OCI-LY7 (cell line): ENCODE measurements at regions not wholly inside any gene's neighbourhood (a gene's known extent, or its start where the extent isn't known, plus 50 kb on each side); places are given as distances from the start of the nearest gene placed in this dataset.

Source experiments
- BruUV-seq: library from RNA; stranded (reverse); fragments of 400-500 nt; replicated peaks from 2 replicates; lab custom pipeline; 2021; lab: Mats Ljungman, UMichigan
- CTCF ChIA-PET: fragments of 300-600 bp; sonication (Branson Sonifier 250); formaldehyde crosslinking; loops from one replicate; lab custom pipeline; 2022; ENCODE audit warnings: antibody characterized with exemption; ENCODE audit not compliant: unreplicated experiment; lab: Charles Lee
- POLR2A ChIA-PET: fragments of 300-600 bp; sonication (Branson Sonifier 250); formaldehyde crosslinking; loops from one replicate; lab custom pipeline; 2022; ENCODE audit warnings: antibody characterized with exemption; lab: Charles Lee
- DNase-seq: peaks from one replicate; pipeline ENCODE4 v3.0.0-alpha.2; 2015; ENCODE audit warnings: low spot score
- H2AFZ ChIP-seq: fragments of 200-600 bp; sonication (generic), shearing (Covaris generic); 2 replicates; pipeline ENCODE4 v1.6.1; 2014; ENCODE audit warnings: mild to moderate bottlenecking, antibody characterized with exemption, low read length, moderate library complexity
- H3K27ac ChIP-seq: fragments of 200-600 bp; sonication (generic); 2 replicates; pipeline ENCODE4 v1.5.1; 2014; ENCODE audit warnings: mixed run types, low read depth, mild to moderate bottlenecking, moderate library complexity, low read length, inconsistent platforms; ENCODE audit not compliant: poor library complexity, severe bottlenecking
- H3K36me3 ChIP-seq: fragments of 200-600 bp; sonication (generic); 2 replicates; pipeline ENCODE4 v1.6.1; 2014; ENCODE audit warnings: mild to moderate bottlenecking, antibody characterized with exemption, low read length, moderate library complexity, mixed read lengths; ENCODE audit not compliant: insufficient read depth
- H3K4me1 ChIP-seq: fragments of 200-600 bp; sonication (generic); 2 replicates; pipeline ENCODE4 v1.5.1; 2014; ENCODE audit warnings: mild to moderate bottlenecking, low read length; ENCODE audit not compliant: insufficient read depth, poor library complexity, severe bottlenecking
- H3K4me2 ChIP-seq: fragments of 200-600 bp; sonication (generic); 2 replicates; pipeline ENCODE4 v1.6.1; 2014; ENCODE audit warnings: mild to moderate bottlenecking, low read length
- H3K4me3 ChIP-seq: fragments of 200-600 bp; sonication (generic); 2 replicates; pipeline ENCODE4 v1.5.1; 2014; ENCODE audit warnings: mild to moderate bottlenecking, low read depth, low read length; ENCODE audit not compliant: poor library complexity, severe bottlenecking
- H3K79me2 ChIP-seq: fragments of 200-600 bp; sonication (generic); 2 replicates; pipeline ENCODE4 v1.6.1; 2016; ENCODE audit warnings: low read depth, mild to moderate bottlenecking, low read length, moderate library complexity, mixed read lengths; ENCODE audit not compliant: insufficient read depth
- H3K9me2 ChIP-seq: fragments of 200-600 bp; sonication (generic); 2 replicates; pipeline ENCODE4 v1.6.1; 2016; ENCODE audit warnings: mild to moderate bottlenecking, low read length, mixed read lengths; ENCODE audit not compliant: insufficient read depth
- H3K9me3 ChIP-seq: fragments of 200-600 bp; sonication (generic); 2 replicates; pipeline ENCODE4 v1.6.1; 2014; ENCODE audit warnings: mild to moderate bottlenecking, mixed run types, low read length, mixed read lengths
- H4K20me1 ChIP-seq: fragments of 200-600 bp; sonication (generic); 2 replicates; pipeline ENCODE4 v1.6.1; 2014; ENCODE audit warnings: mild to moderate bottlenecking, antibody characterized with exemption, low read length, moderate library complexity, mixed read lengths; ENCODE audit not compliant: insufficient read depth
- EZH2phosphoT487 ChIP-seq: fragments of 200-600 bp; sonication (generic); IDR thresholded peaks from 2 replicates; pipeline ENCODE4 v1.6.1; 2018; ENCODE audit warnings: low read depth, borderline replicate concordance, mild to moderate bottlenecking, mixed run types, antibody characterized with exemption, low read length, moderate library complexity, mixed read lengths
- intact Hi-C: fragments of 100-400 bp; cut with micrococcal nuclease; formaldehyde crosslinking; loops from one replicate; pipeline ENCODE4 v1.10.0; 2022; ENCODE audit not compliant: unreplicated experiment
- TF ChIP-seq, protein P1 (sequence below): fragments of 200-600 bp; sonication (generic); conservative IDR thresholded peaks from 2 replicates; pipeline ENCODE4 v1.5.1; 2014; ENCODE audit warnings: mild to moderate bottlenecking, antibody characterized with exemption, low read length, moderate library complexity, mixed read lengths

DNA sequence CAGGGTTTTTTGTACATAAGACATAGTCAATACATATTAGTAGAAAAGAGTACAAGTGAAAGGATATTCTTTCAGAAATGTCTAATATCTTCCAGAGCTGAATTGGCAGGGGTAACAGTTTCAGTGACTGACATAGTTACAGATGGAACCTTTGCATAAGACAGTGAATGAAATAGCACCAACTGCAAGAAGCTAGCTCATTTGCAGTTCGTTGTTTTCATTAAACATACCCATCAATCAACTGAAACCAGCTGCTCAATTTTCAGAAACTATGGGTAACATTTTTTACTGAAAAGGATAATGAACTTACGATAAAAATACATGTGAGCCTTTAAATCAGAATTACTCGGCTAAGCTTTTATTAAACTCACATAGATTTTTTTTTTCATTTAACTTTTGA, 93.9 kb upstream of the EPHA3 start:
- POLR2A ChIA-PET, result interaction anchor here (0.6 to 0.7 kb wide), 5 partner anchors 37 to 1754 kb away, joined by 3 to 4 read pairs (median 3); no protein-coding TSS in a partner anchor
- H2AFZ ChIP-seq, result no peak overlapping the region
- CTCF ChIA-PET, result no interaction called here
- intact Hi-C loops, result no loop called here
- no peaks in the 10 kb centered on the region for H3K9me2 ChIP-seq
- no peak for DNase-seq
- no peaks in the 10 kb centered on the region for H3K9me3 ChIP-seq
- no peaks in the 10 kb centered on the region for H4K20me1 ChIP-seq
- no peak overlapping the region for H3K27ac ChIP-seq
- no TSS peak for BruUV-seq
- H3K4me1 ChIP-seq, result no peaks in the 10 kb centered on the region
- no peaks in the 10 kb centered on the region for H3K79me2 ChIP-seq
- no peaks in the 10 kb centered on the region for H3K36me3 ChIP-seq
- no peak overlapping the region for H3K4me2 ChIP-seq
- TF ChIP-seq, protein P1, sequence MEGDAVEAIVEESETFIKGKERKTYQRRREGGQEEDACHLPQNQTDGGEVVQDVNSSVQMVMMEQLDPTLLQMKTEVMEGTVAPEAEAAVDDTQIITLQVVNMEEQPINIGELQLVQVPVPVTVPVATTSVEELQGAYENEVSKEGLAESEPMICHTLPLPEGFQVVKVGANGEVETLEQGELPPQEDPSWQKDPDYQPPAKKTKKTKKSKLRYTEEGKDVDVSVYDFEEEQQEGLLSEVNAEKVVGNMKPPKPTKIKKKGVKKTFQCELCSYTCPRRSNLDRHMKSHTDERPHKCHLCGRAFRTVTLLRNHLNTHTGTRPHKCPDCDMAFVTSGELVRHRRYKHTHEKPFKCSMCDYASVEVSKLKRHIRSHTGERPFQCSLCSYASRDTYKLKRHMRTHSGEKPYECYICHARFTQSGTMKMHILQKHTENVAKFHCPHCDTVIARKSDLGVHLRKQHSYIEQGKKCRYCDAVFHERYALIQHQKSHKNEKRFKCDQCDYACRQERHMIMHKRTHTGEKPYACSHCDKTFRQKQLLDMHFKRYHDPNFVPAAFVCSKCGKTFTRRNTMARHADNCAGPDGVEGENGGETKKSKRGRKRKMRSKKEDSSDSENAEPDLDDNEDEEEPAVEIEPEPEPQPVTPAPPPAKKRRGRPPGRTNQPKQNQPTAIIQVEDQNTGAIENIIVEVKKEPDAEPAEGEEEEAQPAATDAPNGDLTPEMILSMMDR, result no peak
- no peak for TF ChIP-seq EZH2phosphoT487
- H3K4me3 ChIP-seq, result no peak overlapping the region

- no peaks in the 10 kb centered on the region for H3K9me3 ChIP-seq
- ChIA-PET CTCF (no interaction called here), POLR2A (no interaction called here)
- H3K27ac ChIP-seq, result no peak overlapping the region
- no peak overlapping the region for H3K4me3 ChIP-seq
- no peak overlapping the region for H3K4me2 ChIP-seq
- no TSS peak for BruUV-seq
- intact Hi-C loops, result no loop called here
- no peaks in the 10 kb centered on the region for H3K9me2 ChIP-seq
- H2AFZ ChIP-seq, result no peak overlapping the region
- H3K4me1 ChIP-seq, result no peaks in the 10 kb centered on the region
- TF ChIP-seq, protein P1, result no peak
- TF ChIP-seq EZH2phosphoT487, result no peak
- no peaks in the 10 kb centered on the region for H3K79me2 ChIP-seq
- no peaks in the 10 kb centered on the region for H4K20me1 ChIP-seq
- no peaks in the 10 kb centered on the region for H3K36me3 ChIP-seq
- DNase-seq, result no peak
Observed at GRCh38 chr3:89017531-89017930, 89.9 kb upstream of the EPHA3 start.

DNA sequence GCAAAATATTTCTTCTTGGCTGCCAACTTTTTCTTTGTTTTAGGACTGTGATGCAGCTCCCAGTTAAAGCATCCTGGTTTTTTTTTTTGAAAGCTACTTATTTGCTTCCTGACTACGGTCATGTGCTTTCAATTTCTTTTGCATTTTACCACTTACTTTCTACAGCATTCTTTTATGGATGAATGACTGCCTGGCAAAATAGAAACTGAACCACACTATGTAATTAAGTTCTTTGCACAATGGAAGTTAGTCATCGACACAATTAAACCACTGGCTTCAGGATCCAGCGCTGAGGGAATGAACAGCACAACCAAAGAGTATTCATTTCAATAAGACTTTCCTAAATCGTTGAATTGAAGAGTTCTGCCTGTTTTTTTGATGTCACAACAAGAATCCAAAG, 82.2 kb upstream of the EPHA3 start:
- no peaks in the 10 kb centered on the region for H3K79me2 ChIP-seq

More for the DNA sequence above, 82.2 kb upstream of the EPHA3 start:
- Histone ChIP-seq H3K36me3 (no peaks in the 10 kb centered on the region), H3K9me3 (no peaks in the 10 kb centered on the region), H3K9me2 (no peaks in the 10 kb centered on the region), H3K27ac (no peak overlapping the region), H3K4me2 (no peak overlapping the region), H4K20me1 (no peaks in the 10 kb centered on the region), H3K4me1 (no peaks in the 10 kb centered on the region), H3K4me3 (no peak overlapping the region), H2AFZ (no peak overlapping the region)
- no peak for TF ChIP-seq EZH2phosphoT487
- TF ChIP-seq, protein P1, result no peak
- ChIA-PET CTCF (no interaction called here), POLR2A (no interaction called here)
- no TSS peak for BruUV-seq
- no peak for DNase-seq
- intact Hi-C loops, result no loop called here
